Iris pigment epithelial cell (primary cell): ENCODE measurements at regions not wholly inside any gene's neighbourhood (a gene's known extent, or its start where the extent isn't known, plus 50 kb on each side); places are given as distances from the start of the nearest gene placed in this dataset.

ENCODE experiments used
- DNase-seq: peaks from one replicate; pipeline ENCODE4 v3.0.0-alpha.2; 2011; ENCODE audit warnings: low read depth

- no peak for DNase-seq
Measured at GRCh38 chr2:5990086-5990485, 297.9 kb downstream of the SOX11 start.

- DNase-seq = peak; percentile 9
Measured at GRCh38 chr2:5991305-5991968, 299.3 kb downstream of the SOX11 start.

DNA sequence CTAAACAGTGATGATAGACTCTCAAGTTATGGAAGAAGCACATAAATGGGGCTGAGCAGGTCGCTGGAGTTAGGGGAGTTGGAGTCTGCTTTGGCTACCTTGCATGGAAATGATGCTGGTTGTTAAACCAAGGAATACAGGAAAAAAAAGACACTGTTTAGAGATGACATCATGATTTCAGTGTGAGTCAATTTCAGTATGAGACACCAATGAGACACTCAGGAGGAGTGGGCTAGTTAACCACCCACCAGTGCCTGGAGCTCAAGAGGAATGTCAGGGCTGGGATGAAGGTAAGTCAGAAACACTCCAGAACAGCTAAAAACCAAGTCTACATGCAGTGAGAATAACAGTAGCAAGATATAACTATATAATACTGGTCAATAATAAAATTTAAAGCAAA lies 303.6 kb downstream of the SOX11 start:
- DNase-seq = no peak

GRCh38 chr2:6008186-6008585 lies 316.0 kb downstream of the SOX11 start:
- DNase-seq = no peak

DNA sequence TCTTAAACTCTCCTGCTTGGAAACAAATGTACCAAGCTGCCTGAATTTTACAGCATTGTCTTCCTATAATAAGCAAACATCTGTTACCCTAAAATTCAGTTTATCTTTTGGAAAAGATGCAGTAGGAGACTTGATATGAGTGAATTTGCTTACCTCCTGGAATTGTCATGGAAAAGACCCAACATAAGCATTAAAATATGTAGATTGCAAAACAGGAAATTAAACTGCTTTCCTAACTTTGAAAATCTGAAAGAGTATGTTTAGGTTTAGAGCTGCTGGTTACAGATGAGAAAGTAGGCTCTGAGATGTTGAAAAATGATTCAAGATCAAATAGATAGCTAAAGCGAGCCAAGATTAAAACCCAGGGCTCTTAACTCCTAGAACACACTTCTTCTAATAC lies 316.5 kb downstream of the SOX11 start:
- peak; percentile 6 for DNase-seq

DNA sequence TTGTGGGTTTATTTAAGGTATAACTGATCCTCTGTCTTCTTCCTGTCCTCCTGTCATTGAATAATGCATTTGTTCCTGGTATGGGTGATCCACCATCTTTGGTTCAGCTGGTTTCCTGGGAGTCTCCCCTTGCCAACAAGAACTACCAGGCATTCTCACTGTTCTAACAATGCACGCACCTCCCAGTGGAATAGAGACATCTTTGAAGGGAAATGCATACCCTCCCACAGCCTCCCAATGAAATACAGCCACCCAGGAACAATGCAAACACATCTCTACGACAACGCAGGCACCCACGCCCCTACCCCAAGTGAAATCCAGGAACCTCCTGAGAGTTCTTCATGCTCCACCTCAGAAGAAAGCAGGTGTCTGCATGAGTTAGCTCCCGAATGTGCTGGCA lies 318.0 kb downstream of the SOX11 start:
- no peak for DNase-seq

- no peak for DNase-seq
Measured at GRCh38 chr2:6011921-6012320, 319.7 kb downstream of the SOX11 start.

GRCh38 chr2:6017736-6018286 lies 325.6 kb downstream of the SOX11 start:
- DNase-seq = no peak

DNA sequence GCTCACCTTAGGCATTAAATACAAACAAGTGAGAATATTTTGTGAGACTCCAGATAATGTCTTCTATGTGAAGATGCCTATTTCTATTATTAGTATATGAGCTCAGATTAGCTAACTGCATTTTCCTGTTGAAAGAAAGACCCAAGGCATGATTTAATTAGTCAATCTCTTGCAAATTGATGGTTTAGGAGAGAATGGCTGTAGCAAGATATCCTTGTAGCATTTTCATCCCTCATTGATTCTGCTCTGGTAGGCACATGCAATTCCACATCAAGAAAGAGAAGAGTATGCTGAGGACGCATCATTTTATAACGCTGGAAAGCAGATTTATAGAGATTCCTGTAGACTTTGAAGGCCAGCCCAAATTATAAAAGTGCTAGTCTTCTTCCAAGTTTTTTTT lies 332.0 kb downstream of the SOX11 start:
- DNase-seq = no peak

DNA sequence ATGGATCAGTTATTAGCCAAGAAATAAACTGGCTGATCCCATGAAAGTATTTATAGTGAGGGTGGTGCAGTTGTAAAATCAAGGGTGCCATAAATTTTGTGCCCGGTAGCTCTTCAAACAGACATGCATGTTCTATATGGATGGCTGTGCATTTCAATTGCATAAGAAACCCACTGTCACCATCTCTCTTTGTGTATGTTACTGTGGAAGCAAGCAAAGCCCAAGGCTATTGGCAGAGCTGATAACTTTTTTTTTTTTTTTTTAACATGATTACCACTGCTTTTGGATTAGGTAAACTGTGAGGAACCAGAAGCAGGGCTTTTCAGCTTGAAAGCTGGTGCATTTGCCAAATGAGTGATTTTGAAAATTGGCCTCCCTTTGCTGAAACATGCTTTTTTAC lies 332.6 kb downstream of the SOX11 start:
- DNase-seq = no peak

DNA sequence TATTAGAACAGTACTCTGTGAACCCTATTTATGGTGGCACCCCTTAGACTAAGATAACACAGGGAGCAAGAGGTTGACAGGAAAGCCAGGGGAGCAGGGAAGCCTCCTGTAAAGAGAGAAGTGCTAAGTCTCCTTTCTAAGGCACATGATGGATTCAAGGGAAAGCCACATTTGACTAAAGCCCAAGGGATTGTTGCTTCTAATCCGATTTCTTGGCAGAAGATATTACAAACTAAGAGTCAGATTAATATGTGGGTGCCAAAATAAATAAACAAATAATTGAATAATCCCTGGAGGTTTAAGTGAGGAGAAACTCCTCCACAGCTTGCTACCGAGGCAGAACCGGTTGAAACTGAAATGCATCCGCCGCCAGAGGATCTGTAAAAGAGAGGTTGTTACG lies 333.2 kb downstream of the SOX11 start:
- DNase-seq = no peak

- no peak for DNase-seq
Measured at GRCh38 chr2:6027066-6027465, 334.9 kb downstream of the SOX11 start.

- no peak for DNase-seq
Measured at GRCh38 chr2:6031200-6031867, 339.1 kb downstream of the SOX11 start.

DNA sequence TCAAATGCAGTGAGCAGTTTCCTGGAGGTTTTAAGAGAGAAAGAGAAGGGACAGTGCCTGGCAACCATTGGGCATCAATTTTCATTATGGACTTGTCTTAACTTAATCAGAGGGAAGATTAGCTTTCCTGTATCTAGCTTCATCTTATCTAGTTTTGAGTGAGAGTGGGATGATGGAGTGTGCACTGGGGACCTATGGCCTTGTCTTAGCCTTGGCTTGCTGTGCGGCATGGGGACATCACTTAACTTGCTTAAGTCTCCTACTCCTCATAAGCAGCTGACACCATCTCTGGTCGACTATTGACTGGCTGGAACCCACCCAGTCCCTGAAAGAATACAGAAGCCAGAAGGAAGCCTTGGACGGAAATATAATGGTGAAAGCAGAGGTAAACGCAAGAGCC lies 344.0 kb downstream of the SOX11 start:
- no peak for DNase-seq

- no peak for DNase-seq
Measured at GRCh38 chr2:6043238-6043637, 351.1 kb downstream of the SOX11 start.

GRCh38 chr2:6052649-6053048 lies 360.5 kb downstream of the SOX11 start:
- no peak for DNase-seq

DNA sequence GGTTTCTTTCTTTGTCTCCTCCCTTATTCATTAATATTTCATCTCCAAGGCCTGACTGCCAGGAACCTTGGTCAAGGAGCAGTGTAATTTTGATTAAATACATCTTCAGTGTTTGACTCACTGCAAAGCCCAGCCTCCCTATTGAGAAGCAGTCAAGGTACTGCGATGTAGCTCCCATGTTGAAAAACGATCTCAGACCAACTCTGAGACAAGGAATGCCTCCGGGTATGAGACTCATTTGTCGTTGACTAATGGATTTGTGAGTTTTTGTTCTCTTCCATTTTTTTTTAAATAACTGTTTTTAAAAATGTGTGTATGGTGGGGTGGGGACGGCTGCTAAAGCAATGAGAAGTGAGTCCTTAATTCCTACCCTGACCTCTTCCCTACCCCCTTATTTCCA lies 361.6 kb downstream of the SOX11 start:
- DNase-seq = no peak

DNA sequence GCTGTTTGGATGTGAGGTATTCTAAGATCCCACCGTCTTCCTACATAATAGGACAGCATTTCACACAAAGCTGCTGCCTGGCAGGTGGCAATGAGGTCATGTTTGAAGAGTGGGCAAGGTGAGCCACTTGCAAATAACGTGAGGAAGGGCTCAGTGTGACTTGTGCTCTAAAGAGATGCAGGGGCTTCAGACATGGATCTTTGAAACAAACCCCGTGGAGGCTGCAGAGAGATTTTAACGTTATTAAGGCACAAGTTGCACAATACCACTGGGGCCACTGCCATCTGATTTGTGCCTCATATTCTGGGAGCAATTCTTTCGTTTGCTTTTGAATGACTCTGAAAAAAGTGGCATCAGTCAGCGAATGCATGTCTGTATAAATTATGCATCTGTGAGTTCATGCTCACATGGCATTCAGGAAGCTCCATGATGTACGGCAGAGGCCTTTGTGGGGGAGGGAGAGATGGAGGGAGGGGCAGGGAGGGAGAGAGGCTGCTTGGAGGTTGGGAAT lies 362.0 kb downstream of the SOX11 start:
- no peak for DNase-seq

DNA sequence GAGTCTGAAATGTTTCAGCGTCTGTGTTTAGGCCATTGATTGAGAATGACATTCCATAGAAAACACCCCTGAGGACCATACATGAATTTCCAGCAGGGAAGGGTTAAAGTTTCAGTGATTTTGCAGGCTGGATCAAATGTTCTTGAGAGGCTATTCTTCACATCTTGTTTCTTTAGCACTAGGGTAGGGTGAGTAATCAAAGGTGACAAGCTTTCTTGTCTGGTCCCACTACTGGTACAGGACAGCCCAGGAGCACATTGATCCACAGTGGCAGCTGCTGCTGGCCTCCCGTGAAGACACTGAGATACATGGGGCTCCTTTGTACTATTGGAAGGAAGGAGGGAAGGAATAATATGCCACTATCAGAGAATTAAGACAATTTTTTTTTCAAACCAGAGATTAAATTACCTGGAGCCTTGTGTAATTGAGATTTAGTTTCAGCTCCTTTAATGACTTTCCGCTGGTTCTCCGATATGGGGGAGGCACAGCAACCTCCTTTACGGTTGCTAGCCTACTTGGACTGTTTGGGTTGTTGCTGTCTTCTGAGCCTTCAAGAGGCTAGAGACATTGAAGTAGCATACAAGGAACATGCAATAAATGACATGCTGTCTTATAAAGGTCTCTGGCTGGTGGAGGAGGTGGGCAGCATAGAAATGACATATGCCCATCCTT lies 368.9 kb downstream of the SOX11 start:
- DNase-seq = no peak

- DNase-seq = no peak
Measured at GRCh38 chr2:6064757-6065156, 372.6 kb downstream of the SOX11 start.

DNA sequence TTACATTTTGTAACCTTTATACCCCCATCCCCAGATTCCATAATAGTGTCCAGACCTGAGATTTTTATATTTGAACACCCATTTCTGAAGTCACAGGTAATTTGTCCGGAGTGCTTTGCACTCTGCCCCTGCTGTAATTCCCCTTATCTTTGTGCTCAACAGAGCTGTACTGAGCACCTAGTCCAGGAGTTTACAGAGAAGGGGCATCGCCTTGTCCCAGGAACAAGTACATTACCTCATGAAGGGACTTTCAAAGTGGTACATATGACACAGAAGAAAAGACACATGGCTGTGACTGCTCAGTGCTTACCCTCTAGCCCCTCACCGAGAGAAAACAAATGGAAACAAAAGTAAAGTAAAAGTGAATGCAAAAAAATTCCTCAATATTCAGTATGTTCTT lies 373.5 kb downstream of the SOX11 start:
- DNase-seq = no peak

DNA sequence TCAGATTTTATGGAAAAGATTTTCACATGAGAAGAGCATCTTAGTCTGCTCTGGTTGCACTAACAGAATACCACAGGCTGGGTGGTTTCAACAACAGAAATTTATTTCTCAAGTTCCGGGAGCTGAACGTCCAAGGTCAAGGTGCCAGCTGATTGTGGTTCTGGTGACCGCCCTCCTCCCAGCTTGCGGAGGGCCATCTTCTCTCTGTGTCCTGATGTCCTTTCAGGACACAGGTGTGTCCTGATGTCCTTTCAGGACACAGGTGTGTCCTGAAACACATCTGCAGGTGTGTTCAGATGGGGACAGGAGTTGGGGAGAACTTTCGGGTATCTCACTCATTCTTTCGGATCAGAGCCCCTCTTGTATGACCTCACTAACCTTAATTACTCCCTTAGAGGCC lies 374.9 kb downstream of the SOX11 start:
- no peak for DNase-seq

GRCh38 chr2:6067806-6068205 lies 375.6 kb downstream of the SOX11 start:
- no peak for DNase-seq
